ENCODE measurements at regions not wholly inside any gene's neighbourhood (a gene's known extent, or its start where the extent isn't known, plus 50 kb on each side); places are given as distances from the start of the nearest gene placed in this dataset.
A peak's percentile ranks its signal among the peaks of the same experiment; 100 is the strongest.
"Not testable (repeated sequence)": the region's sequence is repeated elsewhere in the genome, so short reads cannot be mapped to it uniquely, and the experiment has no call there.

GRCh38 chr14:105911006-105911847 lies 384.8 kb downstream of the TMEM121 start:
- no peaks in the 10 kb centered on the region for H3K36me3 ChIP-seq (ENCODE audit: control insufficient read depth in 1 of 2, insufficient read depth in 2 of 2, low read length in 1 of 2)
- WGBS, 2 donors: 71 to 80% methylated on average over 17 to 18 of the region's 18 CpGs
- no peak overlapping the region for H3K27ac ChIP-seq (ENCODE audit: low read depth in 1 of 2, low read length in 2 of 2)
- no peaks in the 10 kb centered on the region for H3K27me3 ChIP-seq (ENCODE audit: control insufficient read depth in 1 of 2, insufficient read depth in 2 of 2, low read length in 1 of 2)
- intact Hi-C loops (cut with DNase I): no loop called here
- DNase-seq (peak; percentile 35 to 45), ATAC-seq (ENCODE audit: low FRiP score) (no peak)
- no peaks in the 10 kb centered on the region for H3K4me1 ChIP-seq (ENCODE audit: control insufficient read depth in 1 of 2, insufficient read depth in 2 of 2, low read length in 2 of 2)
- H3K9me3 ChIP-seq (ENCODE audit: control insufficient read depth, low read length): no peaks in the 10 kb centered on the region
- H3K4me3 ChIP-seq (ENCODE audit: low read length in 2 of 2): no peak overlapping the region

GRCh38 chr14:105911848-105912292 lies 385.5 kb downstream of the TMEM121 start:
- H3K4me1 ChIP-seq (ENCODE audit: control insufficient read depth in 1 of 2, insufficient read depth in 2 of 2, low read length in 2 of 2); H3K9me3 ChIP-seq (ENCODE audit: control insufficient read depth, low read length); ATAC-seq (ENCODE audit: low FRiP score); H3K27ac ChIP-seq (ENCODE audit: low read depth in 1 of 2, low read length in 2 of 2); DNase-seq; intact Hi-C loops (cut with DNase I); H3K36me3 ChIP-seq (ENCODE audit: control insufficient read depth in 1 of 2, insufficient read depth in 2 of 2, low read length in 1 of 2); H3K27me3 ChIP-seq (ENCODE audit: control insufficient read depth in 1 of 2, insufficient read depth in 2 of 2, low read length in 1 of 2); H3K4me3 ChIP-seq (ENCODE audit: low read length in 2 of 2): not testable (repeated sequence)
- WGBS, 2 donors: 82 to 91% methylated on average over 8 of the region's 8 CpGs

- intact Hi-C loops (cut with DNase I): no loop called here
- H3K36me3 ChIP-seq (ENCODE audit: control insufficient read depth in 1 of 2, insufficient read depth in 2 of 2, low read length in 1 of 2): no peaks in the 10 kb centered on the region
- WGBS, 2 donors: 69 to 78% methylated on average over 11 of the region's 11 CpGs
- H3K4me3 ChIP-seq (ENCODE audit: low read length in 2 of 2): no peak overlapping the region
- no peak for ATAC-seq (ENCODE audit: low FRiP score)
- H3K9me3 ChIP-seq (ENCODE audit: control insufficient read depth, low read length): no peaks in the 10 kb centered on the region
- H3K4me1 ChIP-seq (ENCODE audit: control insufficient read depth in 1 of 2, insufficient read depth in 2 of 2, low read length in 2 of 2): no peaks in the 10 kb centered on the region
- no peak overlapping the region for H3K27ac ChIP-seq (ENCODE audit: low read depth in 1 of 2, low read length in 2 of 2)
- H3K27me3 ChIP-seq (ENCODE audit: control insufficient read depth in 1 of 2, insufficient read depth in 2 of 2, low read length in 1 of 2): no peaks in the 10 kb centered on the region
- DNase-seq: peak; percentile 30 to 37
Measured at GRCh38 chr14:105912641-105913180, 386.3 kb downstream of the TMEM121 start.

GRCh38 chr14:105913221-105913620 lies 386.8 kb downstream of the TMEM121 start:
- Histone ChIP-seq H3K4me1 (ENCODE audit: control insufficient read depth in 1 of 2, insufficient read depth in 2 of 2, low read length in 2 of 2) (no peaks in the 10 kb centered on the region), H3K9me3 (ENCODE audit: control insufficient read depth, low read length) (no peaks in the 10 kb centered on the region), H3K36me3 (ENCODE audit: control insufficient read depth in 1 of 2, insufficient read depth in 2 of 2, low read length in 1 of 2) (no peaks in the 10 kb centered on the region), H3K4me3 (ENCODE audit: low read length in 2 of 2) (no peak overlapping the region), H3K27me3 (ENCODE audit: control insufficient read depth in 1 of 2, insufficient read depth in 2 of 2, low read length in 1 of 2) (no peaks in the 10 kb centered on the region), H3K27ac (ENCODE audit: low read depth in 1 of 2, low read length in 2 of 2) (no peak overlapping the region)
- peak; percentile 32 to 52 for DNase-seq
- intact Hi-C loops (cut with DNase I): no loop called here
- 81 to 83% methylated on average over 9 of the region's 9 CpGs for WGBS, 2 donors
- ATAC-seq (ENCODE audit: low FRiP score): no peak

GRCh38 chr14:105913861-105914260 lies 387.5 kb downstream of the TMEM121 start:
- Histone ChIP-seq H3K4me1 (ENCODE audit: control insufficient read depth in 1 of 2, insufficient read depth in 2 of 2, low read length in 2 of 2) (no peaks in the 10 kb centered on the region), H3K36me3 (ENCODE audit: control insufficient read depth in 1 of 2, insufficient read depth in 2 of 2, low read length in 1 of 2) (no peaks in the 10 kb centered on the region), H3K27me3 (ENCODE audit: control insufficient read depth in 1 of 2, insufficient read depth in 2 of 2, low read length in 1 of 2) (no peaks in the 10 kb centered on the region), H3K9me3 (ENCODE audit: control insufficient read depth, low read length) (no peaks in the 10 kb centered on the region), H3K27ac (ENCODE audit: low read depth in 1 of 2, low read length in 2 of 2) (no peak overlapping the region), H3K4me3 (ENCODE audit: low read length in 2 of 2) (no peak overlapping the region)
- WGBS, 2 donors: 81 to 91% methylated on average over 5 of the region's 5 CpGs
- intact Hi-C loops (cut with DNase I): no loop called here
- ATAC-seq (ENCODE audit: low FRiP score) (no peak), DNase-seq (peak in 1 of 2 donors; percentile 37)

- H3K4me1 ChIP-seq (ENCODE audit: control insufficient read depth in 1 of 2, insufficient read depth in 2 of 2, low read length in 2 of 2); H3K9me3 ChIP-seq (ENCODE audit: control insufficient read depth, low read length); intact Hi-C loops (cut with DNase I); H3K4me3 ChIP-seq (ENCODE audit: low read length in 2 of 2); H3K36me3 ChIP-seq (ENCODE audit: control insufficient read depth in 1 of 2, insufficient read depth in 2 of 2, low read length in 1 of 2); H3K27ac ChIP-seq (ENCODE audit: low read depth in 1 of 2, low read length in 2 of 2); ATAC-seq (ENCODE audit: low FRiP score); H3K27me3 ChIP-seq (ENCODE audit: control insufficient read depth in 1 of 2, insufficient read depth in 2 of 2, low read length in 1 of 2): not testable (repeated sequence)
- peak in 1 of 2 donors; percentile 42 for DNase-seq
- WGBS, 2 donors: 77 to 78% methylated on average over 12 of the region's 12 CpGs
Measured at GRCh38 chr14:105914281-105914680, 387.9 kb downstream of the TMEM121 start.

- WGBS, 2 donors: 77 to 84% methylated on average over 8 of the region's 8 CpGs
- DNase-seq: peak; percentile 34 to 63
Measured at GRCh38 chr14:105914738-105915385, 388.5 kb downstream of the TMEM121 start.

GRCh38 chr14:105915546-105915945 lies 389.2 kb downstream of the TMEM121 start:
- H3K36me3 ChIP-seq (ENCODE audit: control insufficient read depth in 1 of 2, insufficient read depth in 2 of 2, low read length in 1 of 2); intact Hi-C loops (cut with DNase I); H3K9me3 ChIP-seq (ENCODE audit: control insufficient read depth, low read length); H3K4me1 ChIP-seq (ENCODE audit: control insufficient read depth in 1 of 2, insufficient read depth in 2 of 2, low read length in 2 of 2); H3K27me3 ChIP-seq (ENCODE audit: control insufficient read depth in 1 of 2, insufficient read depth in 2 of 2, low read length in 1 of 2); ATAC-seq (ENCODE audit: low FRiP score); DNase-seq; H3K27ac ChIP-seq (ENCODE audit: low read depth in 1 of 2, low read length in 2 of 2); H3K4me3 ChIP-seq (ENCODE audit: low read length in 2 of 2): not testable (repeated sequence)
- 51 to 61% methylated on average over 3 of the region's 3 CpGs for WGBS, 2 donors

More at GRCh38 chr14:105914738-105915385, 388.5 kb downstream of the TMEM121 start:
- H3K27ac ChIP-seq (ENCODE audit: low read depth in 1 of 2, low read length in 2 of 2): no peak overlapping the region
- H3K36me3 ChIP-seq (ENCODE audit: control insufficient read depth in 1 of 2, insufficient read depth in 2 of 2, low read length in 1 of 2): no peaks in the 10 kb centered on the region
- intact Hi-C loops (cut with DNase I): no loop called here
- H3K9me3 ChIP-seq (ENCODE audit: control insufficient read depth, low read length): no peaks in the 10 kb centered on the region
- no peak overlapping the region for H3K4me3 ChIP-seq (ENCODE audit: low read length in 2 of 2)
- no peak for ATAC-seq (ENCODE audit: low FRiP score)
- no peaks in the 10 kb centered on the region for H3K4me1 ChIP-seq (ENCODE audit: control insufficient read depth in 1 of 2, insufficient read depth in 2 of 2, low read length in 2 of 2)
- H3K27me3 ChIP-seq (ENCODE audit: control insufficient read depth in 1 of 2, insufficient read depth in 2 of 2, low read length in 1 of 2): no peaks in the 10 kb centered on the region
